ENCODE measurements at regions not wholly inside any gene's neighbourhood (a gene's known extent, or its start where the extent isn't known, plus 50 kb on each side); places are given as distances from the start of the nearest gene placed in this dataset.

DNA sequence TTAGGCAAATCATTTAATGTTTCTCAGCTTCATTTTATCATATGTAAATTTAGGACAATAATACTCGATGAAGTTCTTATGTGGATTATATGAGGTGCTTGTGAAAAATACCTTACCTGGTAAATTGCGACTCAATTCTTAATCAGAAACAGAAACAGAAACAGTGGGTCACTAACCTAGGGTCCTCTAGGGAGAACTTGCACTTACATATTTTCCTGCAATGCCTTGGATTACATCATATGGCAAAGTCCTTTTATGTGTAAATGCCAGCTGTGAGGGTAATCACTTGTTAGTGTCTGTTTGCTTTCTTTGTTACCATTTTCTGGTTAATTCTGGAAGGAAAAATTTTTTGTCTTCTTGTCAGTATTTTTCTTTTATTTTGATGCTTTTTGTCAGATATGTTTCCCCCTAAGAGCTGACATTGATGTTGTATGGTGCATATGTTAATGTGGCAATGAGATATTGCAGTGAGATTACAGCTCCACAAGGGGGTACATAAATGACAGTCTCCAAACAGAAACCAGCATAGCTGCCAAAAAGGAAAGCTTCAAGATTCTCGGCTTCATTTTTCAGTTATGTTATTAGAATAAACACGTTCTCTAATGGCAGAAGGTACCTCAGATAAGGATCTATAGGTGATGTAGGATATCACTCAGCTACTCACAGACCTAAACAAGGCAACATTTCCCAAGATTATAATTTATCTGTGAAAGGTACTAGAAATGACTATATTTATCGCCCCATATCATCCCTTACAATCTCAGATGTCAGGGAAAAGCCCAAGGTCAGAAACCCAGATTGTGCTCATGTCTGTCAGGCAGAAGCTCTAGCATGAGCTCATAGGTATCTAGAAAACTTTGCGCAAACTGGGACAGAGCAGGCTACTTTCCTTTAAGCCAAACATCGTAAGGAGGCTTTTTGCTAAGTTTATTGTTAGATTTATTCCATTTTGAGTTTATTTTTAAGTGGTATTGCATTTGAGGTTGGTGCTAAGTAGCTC, 119.9 kb downstream of the FASLG start:
- no peak for TF ChIP-seq POLR2A (IDR thresholded peaks at IDR 0.05; ENCODE audit: low read depth, low read length)
- no peak for TF ChIP-seq TAF1 (IDR thresholded peaks at IDR 0.05; ENCODE audit: low read depth, low read length)
- TF ChIP-seq SPI1 (IDR thresholded peaks at IDR 0.05; ENCODE audit: low read depth, low read length) = no peak
- no peak for TF ChIP-seq POLR2AphosphoS5 (IDR thresholded peaks at IDR 0.05; ENCODE audit: low read depth, low read length)
